Gastrocnemius medialis (tissue), 4 donors: ENCODE measurements at regions not wholly inside any gene's neighbourhood (a gene's known extent, or its start where the extent isn't known, plus 50 kb on each side); places are given as distances from the start of the nearest gene placed in this dataset.

ENCODE experiments used
- ATAC-seq, 2 donors: fragments of 150-250 bp; one replicate each; pipeline ENCODE4 v1.9.1; 2016
- DNase-seq, 2 donors: peaks; one replicate each; pipeline ENCODE4 v3.0.0-alpha.2; 2019
- H3K27ac ChIP-seq, 4 donors: fragments of 200-600 bp; sonication (generic); 1 replicate in 1 of 4; 2 replicates in 3 of 4; pipeline ENCODE4 v1.5.1; 2016 to 2018; ENCODE audit warnings: mild to moderate bottlenecking in 2 of 4, moderate library complexity in 1 of 4
- H3K27me3 ChIP-seq, 3 donors: fragments of 200-600 bp; sonication (generic) in 2 of 3; 1 replicate in 1 of 3; 2 replicates in 2 of 3; pipeline versions ENCODE4 v1.5.1 to v1.6.0; 2016 to 2019; ENCODE audit warnings: mild to moderate bottlenecking in 1 of 3, moderate library complexity in 1 of 3
- H3K36me3 ChIP-seq, 2 donors: fragments of 200-600 bp; sonication (generic) in 1 of 2; one replicate each; pipeline ENCODE4 v1.5.1; 2017 to 2018
- H3K4me1 ChIP-seq, 2 donors: fragments of 200-600 bp; sonication (generic) in 1 of 2; one replicate each; pipeline ENCODE4 v1.5.1; 2016 to 2017; ENCODE audit warnings: mild to moderate bottlenecking in 2 of 2
- H3K4me3 ChIP-seq, 4 donors: fragments of 200-600 bp; sonication (generic) in 3 of 4; 1 replicate in 1 of 4; 2 replicates in 3 of 4; pipeline ENCODE4 v1.5.1; 2016 to 2019; ENCODE audit warnings: mild to moderate bottlenecking in 2 of 4
- H3K9me3 ChIP-seq, 3 donors: fragments of 200-600 bp; sonication (generic) in 2 of 3; 1 replicate in 1 of 3; 2 replicates in 2 of 3; pipeline ENCODE4 v1.5.1; 2016 to 2019
- CTCF ChIP-seq, 5 experiments: fragments of 450-650 bp in 3 of 5; fragments of 200-600 bp in 2 of 5; sonication (generic) in 2 of 5; IDR thresholded peaks in 4 of 5; conservative IDR thresholded peaks in 1 of 5; 1 replicate in 4 of 5; 2 replicates in 1 of 5; pipeline ENCODE4 v1.5.1; 2016 to 2019; ENCODE audit warnings: antibody characterized with exemption in 5 of 5, mild to moderate bottlenecking in 3 of 5, moderate library complexity in 3 of 5
- POLR2A ChIP-seq, 2 donors: fragments of 450-650 bp; IDR thresholded peaks; one replicate each; pipeline ENCODE4 v1.6.1; 2017; ENCODE audit warnings: antibody characterized with exemption in 2 of 2, mild to moderate bottlenecking in 2 of 2, moderate library complexity in 2 of 2
- in situ Hi-C, 4 donors: fragments of 200-750 bp; cut with MboI; loops; one replicate each; pipeline versions ENCODE4 v1.15.0 to v1.8.0; 2017; ENCODE audit warnings: low sequenced_read_pairs in 4 of 4
- intact Hi-C: fragments of 100-400 bp; cut with DNase I; formaldehyde crosslinking; loops from one replicate; pipeline ENCODE4 v1.15.1; 2023; ENCODE audit warnings: low total_unique reads

- DNase-seq (no peak), ATAC-seq (no peak)
- in situ Hi-C loops: no loop called here
- no peak overlapping the region for H3K4me3 ChIP-seq
- H3K27ac ChIP-seq: no peak overlapping the region
- intact Hi-C loops: no loop called here
- H3K4me1 ChIP-seq: no peaks in the 10 kb centered on the region
- TF ChIP-seq POLR2A (IDR thresholded peaks at IDR 0.05) (no peak), CTCF (IDR thresholded peaks at IDR 0.05 in 4 of 5, conservative IDR thresholded peaks at IDR 0.05 in 1 of 5) (no peak)
- H3K27me3 ChIP-seq: no peaks in the 10 kb centered on the region
- no peaks in the 10 kb centered on the region for H3K9me3 ChIP-seq
- no peaks in the 10 kb centered on the region for H3K36me3 ChIP-seq
Measured at GRCh38 chr14:55869397-55870049, 248.7 kb upstream of the PELI2 start.

DNA sequence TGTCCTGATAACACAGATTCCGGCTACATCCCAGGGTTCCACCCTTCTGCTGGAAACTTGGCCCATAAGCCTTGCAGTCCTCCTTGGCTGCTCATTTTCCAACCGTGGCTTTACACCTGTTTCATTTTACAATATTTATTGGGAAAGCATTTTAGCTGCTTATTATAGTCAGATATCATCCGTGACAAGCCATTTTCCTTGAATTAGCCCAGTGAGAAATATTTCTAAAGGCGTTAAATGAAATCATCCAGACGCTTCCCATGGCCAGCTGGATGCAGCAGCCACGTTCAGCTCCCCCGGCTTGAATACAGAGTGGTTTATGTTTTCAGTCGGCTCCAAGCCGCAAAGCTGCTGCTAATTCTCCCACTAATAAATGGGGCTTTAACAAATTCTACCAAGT, 245.0 kb upstream of the PELI2 start:
- in situ Hi-C loops: no loop called here
- no peak overlapping the region for H3K27ac ChIP-seq
- H3K36me3 ChIP-seq: no peaks in the 10 kb centered on the region
- DNase-seq (no peak), ATAC-seq (no peak)
- H3K27me3 ChIP-seq: peaks cover 0 to 3% (median 0%) of the 10 kb centered on the region in 3 donors
- peaks cover 3 to 4% of the 10 kb centered on the region in 2 donors for H3K4me1 ChIP-seq
- H3K4me3 ChIP-seq: no peak overlapping the region
- no peaks in the 10 kb centered on the region for H3K9me3 ChIP-seq
- intact Hi-C loops: no loop called here
- TF ChIP-seq CTCF (IDR thresholded peaks at IDR 0.05 in 4 of 5, conservative IDR thresholded peaks at IDR 0.05 in 1 of 5) (no peak), POLR2A (IDR thresholded peaks at IDR 0.05) (no peak)

- Histone ChIP-seq H3K27me3 (peaks cover 0 to 6% (median 0%) of the 10 kb centered on the region in 3 donors), H3K36me3 (no peaks in the 10 kb centered on the region), H3K27ac (no peak overlapping the region), H3K9me3 (no peaks in the 10 kb centered on the region), H3K4me1 (peaks cover 3 to 4% of the 10 kb centered on the region in 2 donors), H3K4me3 (peak overlapping the region in 2 of 4 donors; percentile 22 to 37)
- ATAC-seq (no peak), DNase-seq (no peak)
- intact Hi-C loops (no loop called here), in situ Hi-C loops (no loop called here)
- TF ChIP-seq POLR2A (IDR thresholded peaks at IDR 0.05) (no peak), CTCF (IDR thresholded peaks at IDR 0.05 in 4 of 5, conservative IDR thresholded peaks at IDR 0.05 in 1 of 5) (no peak)
Measured at GRCh38 chr14:55874785-55875184, 243.4 kb upstream of the PELI2 start.

DNA sequence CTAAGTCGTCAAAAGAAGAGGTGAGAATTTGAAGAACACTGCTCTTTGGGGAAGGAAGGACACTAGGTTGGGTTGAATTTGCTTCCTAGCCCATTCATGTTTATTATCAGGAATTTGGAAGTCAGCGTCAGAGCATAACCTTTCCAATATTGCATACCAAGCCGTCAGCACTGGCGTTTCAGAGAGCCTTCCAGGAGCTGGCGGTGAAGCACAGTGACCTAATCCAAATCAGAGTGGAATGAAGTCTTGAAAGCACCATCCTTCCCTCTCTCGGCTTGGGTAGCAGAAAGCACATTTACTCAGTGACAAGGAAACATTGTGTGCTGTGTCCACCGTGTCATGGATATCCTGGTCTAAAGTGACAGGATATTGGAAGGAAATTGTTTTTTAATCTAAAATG, 240.3 kb upstream of the PELI2 start:
- in situ Hi-C loops (no loop called here), intact Hi-C loops (no loop called here)
- TF ChIP-seq CTCF (IDR thresholded peaks at IDR 0.05 in 4 of 5, conservative IDR thresholded peaks at IDR 0.05 in 1 of 5) (no peak), POLR2A (IDR thresholded peaks at IDR 0.05) (no peak)
- H3K27ac ChIP-seq: no peak overlapping the region
- no peak overlapping the region for H3K4me3 ChIP-seq
- H3K9me3 ChIP-seq: no peaks in the 10 kb centered on the region
- H3K27me3 ChIP-seq: peaks cover 0 to 11% (median 0%) of the 10 kb centered on the region in 3 donors
- peaks cover 3 to 7% of the 10 kb centered on the region in 2 donors for H3K4me1 ChIP-seq
- H3K36me3 ChIP-seq: no peaks in the 10 kb centered on the region
- ATAC-seq: no peak
- DNase-seq: no peak
